Fibroblast of pulmonary artery (primary cell): ENCODE measurements at regions not wholly inside any gene's neighbourhood (a gene's known extent, or its start where the extent isn't known, plus 50 kb on each side); places are given as distances from the start of the nearest gene placed in this dataset.

Source experiments
- DNase-seq: peaks from one replicate; pipeline ENCODE4 v3.0.0-alpha.2; 2010; ENCODE audit warnings: low read depth
- H3K4me3 ChIP-seq: replicated peaks from 2 replicates; pipeline ENCODE4 v1.5.1; 2011; ENCODE audit warnings: low read depth, mild to moderate bottlenecking, control low read depth, low read length, moderate library complexity
- TF ChIP-seq, protein P1 (sequence below): IDR thresholded peaks from 2 replicates; pipeline ENCODE4 v1.5.1; 2011; ENCODE audit warnings: mild to moderate bottlenecking, control low read depth, low read length, inconsistent platforms; ENCODE audit errors: missing control alignments

DNA sequence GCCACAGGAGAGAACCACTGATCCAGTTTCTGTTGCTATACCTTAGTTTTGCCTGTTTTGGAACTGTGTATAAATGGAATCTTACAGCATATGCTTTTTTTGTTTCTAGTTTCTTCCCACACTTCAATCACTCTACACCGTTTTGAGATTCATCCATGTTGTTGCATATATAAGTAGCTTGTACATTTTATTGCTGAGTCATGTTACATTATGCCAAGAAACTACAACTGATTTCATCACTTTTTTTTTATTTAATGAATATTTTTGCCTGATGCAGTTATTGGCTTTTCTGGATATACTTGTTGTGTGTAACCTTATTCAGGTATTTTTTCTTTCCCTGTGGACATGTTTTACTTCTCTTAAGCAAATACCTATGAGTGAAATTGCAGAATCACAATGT lies 1135.9 kb downstream of the RAPGEF2 start:
- TF ChIP-seq, protein P1, sequence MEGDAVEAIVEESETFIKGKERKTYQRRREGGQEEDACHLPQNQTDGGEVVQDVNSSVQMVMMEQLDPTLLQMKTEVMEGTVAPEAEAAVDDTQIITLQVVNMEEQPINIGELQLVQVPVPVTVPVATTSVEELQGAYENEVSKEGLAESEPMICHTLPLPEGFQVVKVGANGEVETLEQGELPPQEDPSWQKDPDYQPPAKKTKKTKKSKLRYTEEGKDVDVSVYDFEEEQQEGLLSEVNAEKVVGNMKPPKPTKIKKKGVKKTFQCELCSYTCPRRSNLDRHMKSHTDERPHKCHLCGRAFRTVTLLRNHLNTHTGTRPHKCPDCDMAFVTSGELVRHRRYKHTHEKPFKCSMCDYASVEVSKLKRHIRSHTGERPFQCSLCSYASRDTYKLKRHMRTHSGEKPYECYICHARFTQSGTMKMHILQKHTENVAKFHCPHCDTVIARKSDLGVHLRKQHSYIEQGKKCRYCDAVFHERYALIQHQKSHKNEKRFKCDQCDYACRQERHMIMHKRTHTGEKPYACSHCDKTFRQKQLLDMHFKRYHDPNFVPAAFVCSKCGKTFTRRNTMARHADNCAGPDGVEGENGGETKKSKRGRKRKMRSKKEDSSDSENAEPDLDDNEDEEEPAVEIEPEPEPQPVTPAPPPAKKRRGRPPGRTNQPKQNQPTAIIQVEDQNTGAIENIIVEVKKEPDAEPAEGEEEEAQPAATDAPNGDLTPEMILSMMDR: no peak
- DNase-seq: no peak
- H3K4me3 ChIP-seq: no peak overlapping the region

DNA sequence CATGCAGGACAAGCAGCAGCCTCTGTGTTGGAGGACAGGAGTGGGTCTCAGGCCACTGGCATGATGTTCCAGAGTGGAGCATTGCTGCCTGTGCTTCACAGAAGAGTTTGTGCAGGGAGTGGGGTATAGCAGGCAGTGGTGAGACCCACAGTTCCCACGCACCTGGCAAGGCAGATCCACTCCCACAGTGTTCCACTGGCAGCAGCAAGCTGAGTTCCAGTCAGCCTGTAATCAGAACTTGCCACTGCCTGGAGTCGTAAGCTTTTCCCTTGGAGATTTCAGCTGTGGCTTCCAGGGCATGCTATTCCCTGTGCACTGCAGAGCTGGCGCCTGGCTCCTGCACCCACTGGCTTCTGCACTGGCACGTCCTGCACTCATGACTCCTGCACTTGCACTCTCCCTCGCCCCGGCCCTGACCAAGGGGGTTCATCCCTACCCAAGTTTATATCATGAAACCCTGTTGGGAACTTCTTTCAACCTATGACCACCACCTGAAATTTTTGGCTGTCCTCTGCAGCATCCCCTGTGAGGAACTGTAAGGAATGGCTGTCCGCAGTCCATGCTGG lies 1144.3 kb downstream of the RAPGEF2 start:
- no peak overlapping the region for H3K4me3 ChIP-seq
- DNase-seq: no peak
- TF ChIP-seq, protein P1: no peak

DNA sequence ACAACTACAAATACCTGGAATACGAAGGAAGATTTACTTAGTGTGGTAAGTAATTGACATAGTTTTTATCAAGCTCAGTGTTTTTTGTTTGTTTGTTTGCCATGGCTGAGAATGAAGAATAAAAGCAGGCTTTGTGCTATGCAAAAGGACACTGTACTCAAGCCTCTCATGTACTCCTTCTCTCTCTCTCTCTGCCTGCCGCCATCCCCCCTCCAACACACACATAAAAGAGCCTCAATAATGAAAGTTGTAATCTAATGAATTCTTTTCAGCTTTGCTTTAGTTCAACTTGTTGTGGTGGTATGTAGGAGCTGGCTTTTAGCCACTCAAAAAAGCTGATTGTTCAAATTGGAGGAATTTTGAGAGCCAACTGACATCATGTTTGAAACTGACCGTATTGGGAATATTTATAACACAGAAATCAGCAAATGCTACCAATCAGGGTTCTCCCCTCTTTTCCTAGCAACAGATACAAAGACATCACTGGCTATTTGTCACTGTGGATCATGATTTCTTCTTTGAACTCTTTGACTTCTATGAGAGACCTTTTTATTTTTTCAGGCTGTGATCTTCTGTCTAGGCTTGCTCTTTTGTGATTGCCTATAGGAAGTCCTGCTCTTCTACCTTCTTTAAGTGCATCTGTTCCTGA lies 1148.8 kb downstream of the RAPGEF2 start:
- TF ChIP-seq, protein P1: no peak

DNA sequence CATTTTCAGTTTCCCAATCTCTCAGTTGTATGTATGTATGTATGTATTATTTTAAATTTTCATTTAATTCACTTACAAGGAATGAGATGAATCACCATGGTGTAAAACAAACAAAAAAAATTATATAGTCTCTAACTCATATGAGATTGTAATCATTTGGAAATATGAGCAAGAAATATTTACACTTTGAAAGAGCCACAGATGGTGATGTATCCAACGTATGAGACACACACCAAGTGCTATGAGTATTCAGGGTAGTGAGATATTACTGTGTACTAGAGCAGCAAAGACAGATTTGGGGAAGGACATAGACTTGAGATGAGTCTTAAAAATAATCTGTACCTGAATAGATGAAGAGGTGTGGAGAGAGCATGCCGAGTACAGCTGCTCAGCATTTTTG lies 1154.4 kb downstream of the RAPGEF2 start:
- TF ChIP-seq, protein P1: no peak
- no peak overlapping the region for H3K4me3 ChIP-seq
- no peak for DNase-seq

More for the DNA sequence above, 1148.8 kb downstream of the RAPGEF2 start:
- H3K4me3 ChIP-seq: no peak overlapping the region
- DNase-seq: no peak

DNA sequence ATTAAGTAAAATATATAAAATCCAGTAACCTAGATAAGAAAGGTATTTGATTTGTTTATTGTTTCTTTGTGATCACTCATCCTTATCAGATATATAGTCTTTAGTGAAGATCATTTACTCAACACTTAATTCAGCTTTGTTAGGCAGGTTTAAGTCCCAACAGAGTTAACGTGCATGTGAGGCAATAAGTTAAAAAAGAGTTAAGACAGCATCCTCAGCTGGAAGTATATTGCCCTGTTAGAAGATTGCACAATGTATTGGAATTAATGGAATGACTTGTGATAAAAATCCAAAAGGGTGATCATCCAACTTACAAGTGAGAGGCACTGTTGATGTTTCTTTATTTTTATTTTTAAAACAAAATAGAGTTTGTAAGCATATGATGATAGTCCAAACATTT lies 1162.1 kb downstream of the RAPGEF2 start:
- H3K4me3 ChIP-seq: no peak overlapping the region
- DNase-seq: no peak
- TF ChIP-seq, protein P1: no peak

DNA sequence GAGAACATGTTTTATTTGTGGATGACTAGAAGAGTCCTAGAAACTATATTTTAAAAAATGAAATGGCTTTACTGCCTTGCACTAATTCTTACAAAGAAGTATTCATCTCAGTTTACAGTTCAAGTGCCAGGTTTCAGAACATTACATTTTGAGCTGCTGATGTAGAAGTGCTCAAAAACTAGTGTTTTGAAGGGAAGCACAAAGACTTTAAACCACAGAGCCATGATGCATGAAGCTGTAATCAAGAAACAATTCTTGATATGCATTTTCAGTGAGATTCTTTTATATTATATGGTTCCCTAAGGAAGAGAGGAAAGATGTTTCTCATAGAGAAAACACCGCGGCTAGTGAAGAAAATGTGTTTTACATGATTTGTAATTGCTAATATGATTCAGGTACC lies 1163.0 kb downstream of the RAPGEF2 start:
- no peak overlapping the region for H3K4me3 ChIP-seq
- DNase-seq: no peak
- TF ChIP-seq, protein P1: no peak

DNA sequence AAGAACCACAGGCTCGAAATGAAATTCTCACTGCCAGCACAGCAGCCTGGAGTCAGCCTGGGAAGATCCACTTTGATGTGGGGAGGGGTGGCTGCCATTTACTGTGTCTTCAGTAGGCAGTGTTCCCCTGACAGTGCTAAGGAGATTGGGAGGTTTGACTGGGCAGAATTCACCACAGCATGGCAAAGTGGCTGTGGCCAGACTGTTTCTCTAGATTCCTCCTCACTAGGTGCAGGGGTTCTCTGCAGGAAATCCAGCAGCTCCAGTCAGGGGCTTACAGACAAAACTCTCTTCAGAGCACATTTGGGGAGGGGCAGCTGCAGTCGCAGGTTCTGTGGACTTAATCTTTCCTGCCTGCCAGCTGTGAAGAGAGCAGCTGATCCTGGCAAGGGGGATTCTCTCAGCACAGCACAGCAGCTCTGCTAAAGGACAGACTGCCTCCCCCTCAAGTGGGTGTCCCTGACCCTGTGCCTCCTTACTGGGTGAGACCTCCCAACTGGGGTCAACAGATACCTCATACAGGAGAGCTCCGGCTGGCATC lies 1174.0 kb downstream of the RAPGEF2 start:
- DNase-seq: no peak
- no peak overlapping the region for H3K4me3 ChIP-seq
- TF ChIP-seq, protein P1: no peak
